GM18870 (cell line): ENCODE measurements at regions not wholly inside any gene's neighbourhood (a gene's known extent, or its start where the extent isn't known, plus 50 kb on each side); places are given as distances from the start of the nearest gene placed in this dataset.
"Not testable (repeated sequence)": the region's sequence is repeated elsewhere in the genome, so short reads cannot be mapped to it uniquely, and the experiment has no call there.

ENCODE experiments used
- ATAC-seq: cut with Tn5 transposase; IDR thresholded peaks from one replicate; pipeline ENCODE4 v1.9.1; 2021; ENCODE audit warnings: moderate library complexity; ENCODE audit not compliant: unreplicated experiment

- no peak for ATAC-seq
Measured at GRCh38 chr14:89060191-89060590, 235.7 kb downstream of the TTC8 start.

GRCh38 chr14:89061696-89062095 lies 237.2 kb downstream of the TTC8 start:
- no peak for ATAC-seq

- no peak for ATAC-seq
Measured at GRCh38 chr14:89065879-89066278, 241.4 kb downstream of the TTC8 start.

GRCh38 chr14:89067293-89067972 lies 243.0 kb downstream of the TTC8 start:
- no peak for ATAC-seq

GRCh38 chr14:89078021-89078795 lies 253.8 kb downstream of the TTC8 start:
- no peak for ATAC-seq

GRCh38 chr14:89085231-89085731 lies 260.8 kb downstream of the TTC8 start:
- no peak for ATAC-seq

GRCh38 chr14:89085737-89086382 lies 261.4 kb downstream of the TTC8 start:
- no peak for ATAC-seq

- no peak for ATAC-seq
Measured at GRCh38 chr14:89088530-89088929, 264.1 kb downstream of the TTC8 start.

- ATAC-seq, result no peak
Measured at GRCh38 chr14:89089330-89089729, 264.9 kb downstream of the TTC8 start.

- ATAC-seq, result no peak
Measured at GRCh38 chr14:89091781-89092180, 267.3 kb downstream of the TTC8 start.

- ATAC-seq, result no peak
Measured at GRCh38 chr14:89093083-89093730, 268.8 kb downstream of the TTC8 start.

- no peak for ATAC-seq
Measured at GRCh38 chr14:89095036-89095435, 270.6 kb downstream of the TTC8 start.

- ATAC-seq, result no peak
Measured at GRCh38 chr14:89096946-89097345, 272.5 kb downstream of the TTC8 start.

- no peak for ATAC-seq
Measured at GRCh38 chr14:89098254-89098653, 273.8 kb downstream of the TTC8 start.

- ATAC-seq, result not testable (repeated sequence)
Measured at GRCh38 chr14:89104171-89104817, 279.8 kb downstream of the TTC8 start.

GRCh38 chr14:89104861-89105260 lies 280.4 kb downstream of the TTC8 start:
- ATAC-seq, result not testable (repeated sequence)
